SK-N-SH treated with all-trans-retinoic acid at 6 μM for 48 hours (cell line): ENCODE measurements at regions not wholly inside any gene's neighbourhood (a gene's known extent, or its start where the extent isn't known, plus 50 kb on each side); places are given as distances from the start of the nearest gene placed in this dataset.

Source experiments
- ATAC-seq: fragments of 200-7000 bp; cut with Tn5 transposase; 3 replicates; pipeline ENCODE4 v1.9.1; 2020; ENCODE audit warnings: mild to moderate bottlenecking, moderate library complexity
- ARNTL ChIP-seq: fragments of 450-650 bp; formaldehyde crosslinking; IDR thresholded peaks from 2 replicates; pipeline ENCODE4 v1.5.0; 2020; ENCODE audit warnings: low read depth, mild to moderate bottlenecking, moderate library complexity, borderline replicate concordance
- BACH2 ChIP-seq: fragments of 250-450 bp; sonication (Bioruptor Pico); IDR thresholded peaks from 2 replicates; pipeline ENCODE4 v1.9.0; 2021; ENCODE audit warnings: mild to moderate bottlenecking, borderline replicate concordance
- CSDC2 ChIP-seq: fragments of 250-450 bp; sonication (Bioruptor Pico); IDR thresholded peaks from 2 replicates; pipeline ENCODE4 v1.5.0; 2020; ENCODE audit warnings: mild to moderate bottlenecking, moderate library complexity
- ESRRG ChIP-seq: fragments of 250-450 bp; sonication (Bioruptor Pico); IDR thresholded peaks from 2 replicates; pipeline ENCODE4 v1.6.1; 2021; ENCODE audit warnings: mild to moderate bottlenecking
- GLIS3 ChIP-seq: fragments of 250-450 bp; sonication (Bioruptor Pico); IDR thresholded peaks from 2 replicates; pipeline ENCODE4 v1.5.0; 2020; ENCODE audit warnings: mild to moderate bottlenecking, moderate library complexity
- ISL1 ChIP-seq: fragments of 250-450 bp; sonication (Bioruptor Pico); IDR thresholded peaks from 2 replicates; pipeline ENCODE4 v2.1.2; 2022; ENCODE audit warnings: mild to moderate bottlenecking, moderate library complexity
- OSR1 ChIP-seq: fragments of 250-450 bp; sonication (Bioruptor Pico); IDR thresholded peaks from 2 replicates; pipeline ENCODE4 v1.8.0; 2022; ENCODE audit warnings: moderate library complexity, mild to moderate bottlenecking, inconsistent platforms
- PPARA ChIP-seq: fragments of 250-450 bp; sonication (Bioruptor Pico); IDR thresholded peaks from 2 replicates; pipeline ENCODE4 v1.5.0; 2020; ENCODE audit warnings: mild to moderate bottlenecking, borderline replicate concordance
- RARB ChIP-seq: fragments of 250-450 bp; sonication (Bioruptor Pico); IDR thresholded peaks from 2 replicates; pipeline ENCODE4 v1.8.0; 2021; ENCODE audit warnings: mild to moderate bottlenecking, moderate library complexity
- SNAI2 ChIP-seq: fragments of 250-450 bp; sonication (Bioruptor Pico); IDR thresholded peaks from 2 replicates; pipeline ENCODE4 v1.5.0; 2020; ENCODE audit warnings: mild to moderate bottlenecking, moderate library complexity
- TCF4 ChIP-seq: fragments of 250-450 bp; sonication (Bioruptor Pico); IDR thresholded peaks from 2 replicates; pipeline ENCODE4 v1.8.0; 2021; ENCODE audit warnings: mild to moderate bottlenecking, moderate library complexity, borderline replicate concordance
- ZFP3 ChIP-seq: fragments of 250-450 bp; sonication (Bioruptor Pico); IDR thresholded peaks from 2 replicates; pipeline ENCODE4 v1.5.0; 2020; ENCODE audit warnings: mild to moderate bottlenecking, moderate library complexity
- ZFP30 ChIP-seq: fragments of 450-650 bp; formaldehyde crosslinking; IDR thresholded peaks from 2 replicates; pipeline ENCODE4 v1.5.0; 2022; ENCODE audit warnings: mild to moderate bottlenecking, moderate library complexity
- ZNF565 ChIP-seq: fragments of 450-650 bp; formaldehyde crosslinking; conservative IDR thresholded peaks from 2 replicates; pipeline ENCODE4 v1.5.0; 2020; ENCODE audit warnings: low read depth, mild to moderate bottlenecking, moderate library complexity
- ZNF70 ChIP-seq: fragments of 450-650 bp; formaldehyde crosslinking; IDR thresholded peaks from 2 replicates; pipeline ENCODE4 v1.5.0; 2020; ENCODE audit warnings: mild to moderate bottlenecking, moderate library complexity
- ZNF8 ChIP-seq: fragments of 450-650 bp; formaldehyde crosslinking; IDR thresholded peaks from 2 replicates; pipeline ENCODE4 v1.5.0; 2020; ENCODE audit warnings: mild to moderate bottlenecking, moderate library complexity
- TF ChIP-seq, protein P1 (sequence below): fragments of 250-450 bp; sonication (Bioruptor Pico); IDR thresholded peaks from 2 replicates; pipeline ENCODE4 v1.8.0; 2021; ENCODE audit warnings: low read depth, mild to moderate bottlenecking, moderate library complexity, borderline replicate concordance
- TF ChIP-seq, protein P2 (sequence below): fragments of 250-450 bp; sonication (Bioruptor Pico); IDR thresholded peaks from 2 replicates; pipeline ENCODE4 v1.5.0; 2020; ENCODE audit warnings: mild to moderate bottlenecking, moderate library complexity
- TF ChIP-seq, protein P3 (sequence below): fragments of 250-450 bp; sonication (Bioruptor Pico); IDR thresholded peaks from 2 replicates; pipeline ENCODE4 v1.5.1; 2021; ENCODE audit warnings: mild to moderate bottlenecking, moderate library complexity
- TF ChIP-seq, protein P4 (sequence below): fragments of 250-450 bp; sonication (Bioruptor Pico); IDR thresholded peaks from 2 replicates; pipeline ENCODE4 v1.5.1; 2020; ENCODE audit warnings: low read depth, mild to moderate bottlenecking, moderate library complexity

DNA sequence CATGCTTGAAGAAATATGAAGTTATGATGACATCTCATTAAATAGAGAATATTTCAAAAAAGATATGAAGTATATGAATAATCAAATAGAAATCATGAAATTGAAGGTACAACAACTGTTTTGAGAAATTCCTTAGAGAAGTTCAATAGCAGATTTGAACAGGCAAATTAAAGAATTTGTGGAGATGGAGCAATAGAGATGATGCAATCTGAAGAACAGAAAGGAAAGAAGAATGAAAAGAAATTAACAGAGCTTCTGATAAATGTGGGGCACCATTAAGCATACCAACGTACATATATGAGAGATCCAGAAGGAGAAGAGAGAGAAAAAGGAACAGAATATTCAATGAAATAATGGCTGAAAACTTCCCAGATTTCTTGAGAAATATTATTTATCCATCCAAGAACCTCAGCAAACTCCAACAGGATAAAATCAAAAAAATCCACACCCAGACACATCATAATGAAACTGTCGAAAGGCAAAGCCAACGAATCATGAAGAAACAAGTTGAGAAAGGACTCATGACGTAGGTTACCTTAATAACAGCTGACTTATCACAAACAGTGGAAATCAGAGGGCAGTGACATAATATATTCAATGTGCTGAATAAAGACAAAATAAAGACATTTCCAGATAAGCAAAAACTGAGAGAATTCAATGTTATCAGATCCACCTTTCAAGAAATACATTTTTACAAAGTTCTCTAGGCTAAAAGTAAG, 297.2 kb upstream of the TARS1 start:
- TF ChIP-seq, protein P1, sequence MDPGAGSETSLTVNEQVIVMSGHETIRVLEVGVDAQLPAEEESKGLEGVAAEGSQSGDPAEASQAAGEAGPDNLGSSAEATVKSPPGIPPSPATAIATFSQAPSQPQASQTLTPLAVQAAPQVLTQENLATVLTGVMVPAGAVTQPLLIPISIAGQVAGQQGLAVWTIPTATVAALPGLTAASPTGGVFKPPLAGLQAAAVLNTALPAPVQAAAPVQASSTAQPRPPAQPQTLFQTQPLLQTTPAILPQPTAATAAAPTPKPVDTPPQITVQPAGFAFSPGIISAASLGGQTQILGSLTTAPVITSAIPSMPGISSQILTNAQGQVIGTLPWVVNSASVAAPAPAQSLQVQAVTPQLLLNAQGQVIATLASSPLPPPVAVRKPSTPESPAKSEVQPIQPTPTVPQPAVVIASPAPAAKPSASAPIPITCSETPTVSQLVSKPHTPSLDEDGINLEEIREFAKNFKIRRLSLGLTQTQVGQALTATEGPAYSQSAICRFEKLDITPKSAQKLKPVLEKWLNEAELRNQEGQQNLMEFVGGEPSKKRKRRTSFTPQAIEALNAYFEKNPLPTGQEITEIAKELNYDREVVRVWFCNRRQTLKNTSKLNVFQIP (CRISPR knock-in tag), result no peak
- TF ChIP-seq PPARA (CRISPR knock-in tag) (no peak), ESRRG (CRISPR knock-in tag) (no peak), ISL1 (CRISPR knock-in tag) (no peak), ZFP3 (CRISPR knock-in tag) (no peak), BACH2 (CRISPR knock-in tag) (no peak), RARB (CRISPR knock-in tag) (no peak), ZFP30 (CRISPR knock-in tag) (no peak)
- TF ChIP-seq, protein P2, sequence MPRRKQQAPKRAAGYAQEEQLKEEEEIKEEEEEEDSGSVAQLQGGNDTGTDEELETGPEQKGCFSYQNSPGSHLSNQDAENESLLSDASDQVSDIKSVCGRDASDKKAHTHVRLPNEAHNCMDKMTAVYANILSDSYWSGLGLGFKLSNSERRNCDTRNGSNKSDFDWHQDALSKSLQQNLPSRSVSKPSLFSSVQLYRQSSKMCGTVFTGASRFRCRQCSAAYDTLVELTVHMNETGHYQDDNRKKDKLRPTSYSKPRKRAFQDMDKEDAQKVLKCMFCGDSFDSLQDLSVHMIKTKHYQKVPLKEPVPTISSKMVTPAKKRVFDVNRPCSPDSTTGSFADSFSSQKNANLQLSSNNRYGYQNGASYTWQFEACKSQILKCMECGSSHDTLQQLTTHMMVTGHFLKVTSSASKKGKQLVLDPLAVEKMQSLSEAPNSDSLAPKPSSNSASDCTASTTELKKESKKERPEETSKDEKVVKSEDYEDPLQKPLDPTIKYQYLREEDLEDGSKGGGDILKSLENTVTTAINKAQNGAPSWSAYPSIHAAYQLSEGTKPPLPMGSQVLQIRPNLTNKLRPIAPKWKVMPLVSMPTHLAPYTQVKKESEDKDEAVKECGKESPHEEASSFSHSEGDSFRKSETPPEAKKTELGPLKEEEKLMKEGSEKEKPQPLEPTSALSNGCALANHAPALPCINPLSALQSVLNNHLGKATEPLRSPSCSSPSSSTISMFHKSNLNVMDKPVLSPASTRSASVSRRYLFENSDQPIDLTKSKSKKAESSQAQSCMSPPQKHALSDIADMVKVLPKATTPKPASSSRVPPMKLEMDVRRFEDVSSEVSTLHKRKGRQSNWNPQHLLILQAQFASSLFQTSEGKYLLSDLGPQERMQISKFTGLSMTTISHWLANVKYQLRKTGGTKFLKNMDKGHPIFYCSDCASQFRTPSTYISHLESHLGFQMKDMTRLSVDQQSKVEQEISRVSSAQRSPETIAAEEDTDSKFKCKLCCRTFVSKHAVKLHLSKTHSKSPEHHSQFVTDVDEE (CRISPR knock-in tag), result no peak
- no peak for ATAC-seq

DNA sequence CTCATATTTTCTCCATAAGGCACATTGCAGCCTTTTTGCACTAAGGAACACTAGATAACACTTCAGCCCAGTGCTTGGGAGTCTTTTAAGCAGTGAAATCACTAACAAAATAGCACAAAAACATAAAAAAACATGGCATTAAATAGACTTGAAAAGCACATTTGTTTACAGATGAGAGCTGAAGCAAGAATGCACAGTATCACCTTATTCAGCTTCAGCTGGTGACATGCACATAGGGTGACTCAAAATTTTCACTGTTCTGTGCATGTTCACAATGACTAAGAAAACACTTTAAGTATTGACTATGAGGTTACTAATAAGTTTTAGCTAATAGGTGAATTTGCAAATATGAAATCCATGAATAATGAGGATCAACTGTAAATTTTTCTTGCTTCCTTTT, 293.9 kb upstream of the TARS1 start:
- TF ChIP-seq ZNF8 (CRISPR knock-in tag), result no peak
- no peak for TF ChIP-seq ISL1 (CRISPR knock-in tag)
- no peak for TF ChIP-seq ZNF565 (CRISPR knock-in tag)
- TF ChIP-seq, protein P1 (CRISPR knock-in tag), result no peak
- TF ChIP-seq ARNTL, result no peak
- no peak for TF ChIP-seq ZFP3 (CRISPR knock-in tag)
- TF ChIP-seq OSR1, result no peak
- TF ChIP-seq, protein P3, sequence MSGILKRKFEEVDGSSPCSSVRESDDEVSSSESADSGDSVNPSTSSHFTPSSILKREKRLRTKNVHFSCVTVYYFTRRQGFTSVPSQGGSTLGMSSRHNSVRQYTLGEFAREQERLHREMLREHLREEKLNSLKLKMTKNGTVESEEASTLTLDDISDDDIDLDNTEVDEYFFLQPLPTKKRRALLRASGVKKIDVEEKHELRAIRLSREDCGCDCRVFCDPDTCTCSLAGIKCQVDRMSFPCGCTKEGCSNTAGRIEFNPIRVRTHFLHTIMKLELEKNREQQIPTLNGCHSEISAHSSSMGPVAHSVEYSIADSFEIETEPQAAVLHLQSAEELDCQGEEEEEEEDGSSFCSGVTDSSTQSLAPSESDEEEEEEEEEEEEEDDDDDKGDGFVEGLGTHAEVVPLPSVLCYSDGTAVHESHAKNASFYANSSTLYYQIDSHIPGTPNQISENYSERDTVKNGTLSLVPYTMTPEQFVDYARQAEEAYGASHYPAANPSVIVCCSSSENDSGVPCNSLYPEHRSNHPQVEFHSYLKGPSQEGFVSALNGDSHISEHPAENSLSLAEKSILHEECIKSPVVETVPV (CRISPR knock-in tag), result no peak
- TF ChIP-seq, protein P4, sequence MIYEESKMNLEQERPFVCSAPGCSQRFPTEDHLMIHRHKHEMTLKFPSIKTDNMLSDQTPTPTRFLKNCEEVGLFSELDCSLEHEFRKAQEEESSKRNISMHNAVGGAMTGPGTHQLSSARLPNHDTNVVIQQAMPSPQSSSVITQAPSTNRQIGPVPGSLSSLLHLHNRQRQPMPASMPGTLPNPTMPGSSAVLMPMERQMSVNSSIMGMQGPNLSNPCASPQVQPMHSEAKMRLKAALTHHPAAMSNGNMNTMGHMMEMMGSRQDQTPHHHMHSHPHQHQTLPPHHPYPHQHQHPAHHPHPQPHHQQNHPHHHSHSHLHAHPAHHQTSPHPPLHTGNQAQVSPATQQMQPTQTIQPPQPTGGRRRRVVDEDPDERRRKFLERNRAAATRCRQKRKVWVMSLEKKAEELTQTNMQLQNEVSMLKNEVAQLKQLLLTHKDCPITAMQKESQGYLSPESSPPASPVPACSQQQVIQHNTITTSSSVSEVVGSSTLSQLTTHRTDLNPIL (CRISPR knock-in tag), result no peak
- TF ChIP-seq ESRRG (CRISPR knock-in tag), result no peak
- no peak for TF ChIP-seq ZNF70 (CRISPR knock-in tag)
- no peak for TF ChIP-seq TCF4 (CRISPR knock-in tag)
- TF ChIP-seq CSDC2 (CRISPR knock-in tag), result no peak
- TF ChIP-seq BACH2 (CRISPR knock-in tag), result no peak
- ATAC-seq, result no peak

DNA sequence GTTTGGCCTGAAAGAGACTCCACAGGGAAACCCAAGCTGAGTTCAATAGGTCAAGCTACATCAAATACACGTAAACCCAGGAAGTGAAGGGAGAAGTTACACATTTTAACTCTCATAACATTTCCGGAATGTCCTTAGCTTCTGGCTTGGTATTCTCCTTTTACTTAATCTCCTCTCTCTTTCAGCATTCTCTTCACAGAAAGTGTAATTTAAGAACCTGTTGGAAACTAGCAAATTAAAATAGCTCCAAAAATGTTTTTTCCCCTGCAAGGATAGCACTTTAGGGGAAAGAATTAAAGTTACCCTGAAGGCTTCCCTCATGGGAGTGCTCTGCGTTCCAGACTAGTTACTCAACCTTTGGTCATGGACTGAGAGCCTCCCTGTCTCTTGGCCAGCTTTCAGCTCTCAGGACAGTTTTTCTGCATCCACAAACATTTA, 292.7 kb upstream of the TARS1 start:
- no peak for TF ChIP-seq ZNF70 (CRISPR knock-in tag)
- no peak for TF ChIP-seq RARB (CRISPR knock-in tag)
- no peak for TF ChIP-seq PPARA (CRISPR knock-in tag)
- TF ChIP-seq, protein P2 (CRISPR knock-in tag), result no peak
- TF ChIP-seq, protein P1 (CRISPR knock-in tag), result no peak
- TF ChIP-seq ZNF8 (CRISPR knock-in tag), result no peak
- no peak for TF ChIP-seq ESRRG (CRISPR knock-in tag)
- TF ChIP-seq GLIS3, result no peak
- TF ChIP-seq ZFP30 (CRISPR knock-in tag), result no peak
- TF ChIP-seq, protein P3 (CRISPR knock-in tag), result no peak
- no peak for TF ChIP-seq SNAI2 (CRISPR knock-in tag)
- TF ChIP-seq TCF4 (CRISPR knock-in tag), result no peak
- no peak for TF ChIP-seq ZFP3 (CRISPR knock-in tag)
- ATAC-seq, result peak; percentile 98
